Karpas-422 (cell line): ENCODE measurements at regions not wholly inside any gene's neighbourhood (a gene's known extent, or its start where the extent isn't known, plus 50 kb on each side); places are given as distances from the start of the nearest gene placed in this dataset.

Experiments
- DNase-seq: peaks from one replicate; pipeline ENCODE4 v3.0.0-alpha.2; 2015
- H2AFZ ChIP-seq: fragments of 200-600 bp; sonication (generic); 2 replicates; pipeline ENCODE4 v1.6.1; 2014; ENCODE audit warnings: antibody characterized with exemption, low read length, mixed read lengths
- H3K27ac ChIP-seq: fragments of 200-600 bp; sonication (generic); 2 replicates; pipeline ENCODE4 v1.5.1; 2014; ENCODE audit warnings: mild to moderate bottlenecking, low read length, moderate library complexity
- H3K27me3 ChIP-seq: fragments of 200-600 bp; sonication (generic); 2 replicates; pipeline ENCODE4 v1.6.1; 2014; ENCODE audit warnings: low read length, mixed read lengths
- H3K36me3 ChIP-seq: fragments of 200-600 bp; sonication (generic); 2 replicates; pipeline ENCODE4 v1.6.1; 2014; ENCODE audit warnings: low read length, mixed read lengths; ENCODE audit not compliant: insufficient read depth
- H3K4me1 ChIP-seq: fragments of 200-600 bp; sonication (generic); 2 replicates; pipeline ENCODE4 v1.6.1; 2014; ENCODE audit warnings: mild to moderate bottlenecking, low read length, mixed read lengths
- H3K4me2 ChIP-seq: fragments of 200-600 bp; sonication (generic); 2 replicates; pipeline ENCODE4 v1.6.1; 2014; ENCODE audit warnings: low read length, low read depth, mild to moderate bottlenecking; ENCODE audit not compliant: poor library complexity, severe bottlenecking
- H3K4me3 ChIP-seq: fragments of 200-600 bp; sonication (generic); 2 replicates; pipeline ENCODE4 v1.5.1; 2014; ENCODE audit warnings: mild to moderate bottlenecking, antibody characterized with exemption, low read length, mixed read lengths
- H3K79me2 ChIP-seq: fragments of 200-600 bp; sonication (generic); 2 replicates; pipeline ENCODE4 v1.6.1; 2014; ENCODE audit warnings: mild to moderate bottlenecking, low read length, mixed read lengths
- H3K9ac ChIP-seq: fragments of 200-600 bp; sonication (generic); 2 replicates; pipeline ENCODE4 v1.6.0; 2014; ENCODE audit warnings: low read length
- H3K9me2 ChIP-seq: fragments of 200-600 bp; sonication (generic), shearing (Covaris generic); replicated peaks from 2 replicates; pipeline ENCODE4 v1.6.0; 2014; ENCODE audit warnings: mild to moderate bottlenecking, low read length, moderate library complexity; ENCODE audit not compliant: insufficient read depth
- H3K9me3 ChIP-seq: fragments of 300-700, 200-600 bp; sonication (generic); 2 replicates; pipeline ENCODE4 v1.6.1; 2014; ENCODE audit warnings: low read length, mixed read lengths
- H4K20me1 ChIP-seq: fragments of 200-600 bp; sonication (generic); 2 replicates; pipeline ENCODE4 v1.6.1; 2014; ENCODE audit warnings: mild to moderate bottlenecking, antibody characterized with exemption, low read length, low read depth; ENCODE audit not compliant: insufficient read depth

DNA sequence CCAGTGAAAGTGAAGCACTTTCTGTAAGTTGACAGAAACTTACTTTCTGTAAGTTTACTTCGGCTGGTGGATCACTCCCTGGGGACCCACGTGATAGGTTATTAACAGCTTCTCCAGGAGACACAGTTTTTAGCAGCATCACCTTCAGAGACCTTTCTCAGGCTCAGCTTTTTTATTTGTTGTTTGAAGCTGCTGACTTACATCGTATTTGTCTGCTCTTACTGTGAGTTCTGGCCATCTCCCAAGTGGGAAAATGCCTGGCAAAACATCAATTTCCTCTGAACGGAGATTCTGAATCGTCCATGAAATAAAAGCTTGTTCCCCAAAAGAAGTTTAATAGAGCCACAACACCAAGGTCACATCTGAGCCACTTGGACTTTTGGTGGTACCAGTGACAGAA is 178.7 kb upstream of the PODXL start:
- Histone ChIP-seq H3K4me1 (no peaks in the 10 kb centered on the region), H4K20me1 (no peaks in the 10 kb centered on the region), H3K27ac (no peak overlapping the region), H3K9me3 (no peaks in the 10 kb centered on the region), H3K79me2 (no peaks in the 10 kb centered on the region), H3K4me3 (no peak overlapping the region), H3K27me3 (no peaks in the 10 kb centered on the region), H3K36me3 (no peaks in the 10 kb centered on the region), H2AFZ (no peak overlapping the region), H3K9me2 (no peaks in the 10 kb centered on the region), H3K4me2 (no peak overlapping the region), H3K9ac (no peak overlapping the region)
- no peak for DNase-seq

DNA sequence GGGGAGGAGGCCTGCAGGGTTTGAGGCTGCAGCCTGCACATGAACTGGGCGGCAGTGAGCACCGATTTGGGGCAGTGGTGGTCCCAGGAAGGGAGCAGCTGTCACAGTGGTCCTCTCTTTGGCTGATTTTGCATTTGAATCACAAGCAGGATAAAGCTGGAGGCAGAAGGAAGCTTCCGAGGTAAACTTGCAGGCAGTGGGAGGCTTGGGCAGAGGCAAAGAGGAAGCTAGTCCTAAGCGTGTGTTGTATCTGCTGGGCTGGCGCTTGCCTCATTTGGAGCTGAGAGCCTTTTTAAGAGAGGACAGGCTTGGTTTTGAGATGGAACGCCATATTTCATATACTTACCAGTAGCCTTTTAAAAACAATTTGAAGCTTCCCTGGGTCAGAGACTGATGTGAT is 177.2 kb upstream of the PODXL start:
- no peaks in the 10 kb centered on the region for H3K36me3 ChIP-seq
- no peaks in the 10 kb centered on the region for H4K20me1 ChIP-seq
- H3K27me3 ChIP-seq, result no peaks in the 10 kb centered on the region
- H3K9me3 ChIP-seq, result no peaks in the 10 kb centered on the region
- H3K4me3 ChIP-seq, result no peak overlapping the region
- H3K9ac ChIP-seq, result no peak overlapping the region
- DNase-seq, result no peak
- H3K79me2 ChIP-seq, result no peaks in the 10 kb centered on the region
- H3K27ac ChIP-seq, result no peak overlapping the region
- no peak overlapping the region for H3K4me2 ChIP-seq
- H3K4me1 ChIP-seq, result no peaks in the 10 kb centered on the region
- H3K9me2 ChIP-seq, result no peaks in the 10 kb centered on the region
- H2AFZ ChIP-seq, result no peak overlapping the region

DNA sequence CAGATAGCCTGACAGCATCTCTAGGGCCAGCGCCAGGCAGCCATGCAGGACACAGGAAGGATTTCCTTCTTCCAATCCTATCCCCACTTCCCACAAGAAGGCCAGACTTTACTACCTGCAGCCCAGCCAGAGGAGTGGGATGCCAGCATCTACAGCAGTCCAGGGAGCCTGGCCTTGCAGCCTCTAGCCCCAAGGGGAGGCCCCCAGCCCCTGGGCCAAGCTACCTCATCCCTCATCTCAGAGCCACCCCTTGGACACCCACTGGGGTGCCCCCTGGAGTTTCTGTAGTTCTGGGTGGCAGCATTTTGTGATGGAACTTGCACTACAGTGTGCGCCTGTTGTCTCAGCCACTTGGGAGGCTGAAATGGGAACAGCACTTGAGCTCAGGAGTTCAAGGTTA is 170.8 kb upstream of the PODXL start:
- Histone ChIP-seq H2AFZ (no peak overlapping the region), H4K20me1 (no peaks in the 10 kb centered on the region), H3K4me1 (no peaks in the 10 kb centered on the region), H3K9me2 (no peaks in the 10 kb centered on the region), H3K27ac (no peak overlapping the region), H3K9ac (no peak overlapping the region), H3K9me3 (no peaks in the 10 kb centered on the region), H3K36me3 (no peaks in the 10 kb centered on the region), H3K79me2 (no peaks in the 10 kb centered on the region), H3K4me3 (no peak overlapping the region), H3K27me3 (no peaks in the 10 kb centered on the region), H3K4me2 (no peak overlapping the region)
- no peak for DNase-seq

DNA sequence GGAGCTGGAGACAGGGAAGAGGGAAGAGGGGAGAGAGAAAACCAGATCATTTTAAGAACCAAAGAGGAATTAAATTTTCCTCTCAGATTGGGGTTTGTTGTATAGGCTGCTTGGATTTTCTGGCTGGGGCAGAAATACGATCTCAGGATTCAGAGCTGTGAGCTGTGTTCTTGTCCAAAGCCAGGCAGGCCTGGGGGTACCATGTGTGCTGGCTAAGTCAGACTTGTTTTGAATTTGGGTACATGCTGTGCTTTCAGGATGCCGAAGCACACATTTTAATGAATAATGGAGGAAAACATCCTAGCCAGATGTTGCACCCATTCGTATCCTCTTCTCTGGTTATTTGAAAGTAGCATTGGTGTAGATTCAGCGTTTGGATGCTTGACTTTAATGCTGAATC is 170.3 kb upstream of the PODXL start:
- H3K4me3 ChIP-seq, result no peak overlapping the region
- H3K9ac ChIP-seq, result no peak overlapping the region
- DNase-seq, result no peak
- H2AFZ ChIP-seq, result no peak overlapping the region
- H3K79me2 ChIP-seq, result no peaks in the 10 kb centered on the region
- no peak overlapping the region for H3K4me2 ChIP-seq
- no peak overlapping the region for H3K27ac ChIP-seq
- H3K9me3 ChIP-seq, result no peaks in the 10 kb centered on the region
- H3K36me3 ChIP-seq, result no peaks in the 10 kb centered on the region
- H4K20me1 ChIP-seq, result no peaks in the 10 kb centered on the region
- H3K4me1 ChIP-seq, result no peaks in the 10 kb centered on the region
- no peaks in the 10 kb centered on the region for H3K27me3 ChIP-seq
- H3K9me2 ChIP-seq, result no peaks in the 10 kb centered on the region

DNA sequence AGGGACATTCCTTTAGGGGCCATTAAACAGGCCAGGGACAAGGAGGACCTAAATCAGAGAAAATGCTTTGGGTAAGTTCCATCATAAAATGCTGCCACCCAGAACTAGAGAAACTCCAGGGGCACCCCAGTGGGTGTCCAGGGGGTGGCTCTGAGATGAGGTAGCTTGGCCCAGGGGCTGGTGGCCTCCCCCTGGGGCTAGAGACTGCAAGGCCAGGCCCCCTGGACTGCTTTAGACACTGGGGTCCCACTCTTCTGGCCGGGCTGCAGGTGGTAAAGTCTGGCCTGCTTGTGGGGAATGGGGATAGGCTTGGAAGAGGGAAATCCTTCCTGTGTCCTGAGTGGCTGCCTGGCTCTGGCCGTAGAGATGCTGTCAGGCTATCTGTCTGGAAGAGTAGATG is 169.6 kb upstream of the PODXL start:
- no peaks in the 10 kb centered on the region for H3K9me2 ChIP-seq
- H3K27ac ChIP-seq, result no peak overlapping the region
- no peak overlapping the region for H3K9ac ChIP-seq
- no peaks in the 10 kb centered on the region for H3K9me3 ChIP-seq
- H3K4me2 ChIP-seq, result no peak overlapping the region
- H3K36me3 ChIP-seq, result no peaks in the 10 kb centered on the region
- no peak overlapping the region for H2AFZ ChIP-seq
- no peaks in the 10 kb centered on the region for H3K4me1 ChIP-seq
- H3K79me2 ChIP-seq, result no peaks in the 10 kb centered on the region
- no peaks in the 10 kb centered on the region for H4K20me1 ChIP-seq
- no peak for DNase-seq
- H3K4me3 ChIP-seq, result no peak overlapping the region
- H3K27me3 ChIP-seq, result no peaks in the 10 kb centered on the region

DNA sequence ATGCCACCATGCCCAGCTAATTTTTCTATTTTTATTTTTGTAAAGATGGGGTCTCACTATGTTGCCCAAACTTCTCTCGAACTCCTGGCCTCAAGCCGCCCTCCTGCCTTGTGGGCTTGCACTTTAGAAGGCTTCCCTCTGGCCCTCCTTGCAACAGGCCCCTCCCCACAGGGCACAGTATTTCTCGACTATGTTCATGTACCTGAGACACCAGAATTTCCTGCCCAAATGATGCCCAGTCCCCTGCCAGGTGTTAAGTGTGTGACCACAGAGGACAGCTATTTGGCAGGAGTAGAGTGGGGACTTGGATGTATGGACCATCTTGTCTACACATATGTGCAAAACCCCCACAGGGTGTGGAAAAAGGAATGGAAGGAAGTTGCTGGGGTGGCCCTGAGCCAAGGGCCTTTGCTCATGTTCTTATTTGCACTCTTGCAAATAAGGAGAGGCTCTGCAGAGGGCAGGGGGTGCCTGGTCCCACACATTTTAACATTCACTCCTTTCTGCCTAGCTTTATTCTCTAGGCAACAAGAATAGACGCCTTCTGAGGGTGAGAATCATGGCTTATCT is 168.4 kb upstream of the PODXL start:
- no peaks in the 10 kb centered on the region for H3K79me2 ChIP-seq
- H3K9ac ChIP-seq, result no peak overlapping the region
- no peak for DNase-seq
- no peaks in the 10 kb centered on the region for H3K9me2 ChIP-seq
- H3K4me1 ChIP-seq, result no peaks in the 10 kb centered on the region
- H3K4me3 ChIP-seq, result no peak overlapping the region
- no peaks in the 10 kb centered on the region for H3K27me3 ChIP-seq
- no peak overlapping the region for H2AFZ ChIP-seq
- no peak overlapping the region for H3K4me2 ChIP-seq
- H3K27ac ChIP-seq, result no peak overlapping the region
- no peaks in the 10 kb centered on the region for H4K20me1 ChIP-seq
- H3K36me3 ChIP-seq, result no peaks in the 10 kb centered on the region
- no peaks in the 10 kb centered on the region for H3K9me3 ChIP-seq

DNA sequence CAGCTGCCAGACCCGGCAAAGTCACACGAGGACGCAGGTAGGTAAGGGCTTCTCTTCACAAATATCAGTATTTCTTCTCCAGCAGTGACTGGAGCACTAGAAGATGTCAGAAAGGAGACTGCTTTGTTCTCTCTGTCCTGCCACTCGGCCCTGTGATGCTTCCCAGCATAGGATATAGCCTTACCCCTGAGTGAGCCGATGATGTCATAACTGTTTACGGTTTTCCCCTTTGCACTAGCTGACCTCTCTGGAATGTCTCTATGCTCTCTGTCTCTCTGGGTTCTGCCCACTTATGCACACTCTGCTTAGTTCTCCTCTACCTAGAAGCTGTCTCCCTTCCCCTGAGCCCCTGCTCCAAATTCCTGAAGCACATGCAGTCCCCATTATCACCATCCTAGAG is 167.5 kb upstream of the PODXL start:
- no peaks in the 10 kb centered on the region for H4K20me1 ChIP-seq
- H3K4me1 ChIP-seq, result no peaks in the 10 kb centered on the region
- no peaks in the 10 kb centered on the region for H3K79me2 ChIP-seq
- no peaks in the 10 kb centered on the region for H3K9me2 ChIP-seq
- H3K9me3 ChIP-seq, result no peaks in the 10 kb centered on the region
- H3K36me3 ChIP-seq, result no peaks in the 10 kb centered on the region
- no peak for DNase-seq
- H3K27ac ChIP-seq, result no peak overlapping the region
- H2AFZ ChIP-seq, result no peak overlapping the region
- H3K9ac ChIP-seq, result no peak overlapping the region
- H3K4me2 ChIP-seq, result no peak overlapping the region
- no peak overlapping the region for H3K4me3 ChIP-seq
- H3K27me3 ChIP-seq, result no peaks in the 10 kb centered on the region

DNA sequence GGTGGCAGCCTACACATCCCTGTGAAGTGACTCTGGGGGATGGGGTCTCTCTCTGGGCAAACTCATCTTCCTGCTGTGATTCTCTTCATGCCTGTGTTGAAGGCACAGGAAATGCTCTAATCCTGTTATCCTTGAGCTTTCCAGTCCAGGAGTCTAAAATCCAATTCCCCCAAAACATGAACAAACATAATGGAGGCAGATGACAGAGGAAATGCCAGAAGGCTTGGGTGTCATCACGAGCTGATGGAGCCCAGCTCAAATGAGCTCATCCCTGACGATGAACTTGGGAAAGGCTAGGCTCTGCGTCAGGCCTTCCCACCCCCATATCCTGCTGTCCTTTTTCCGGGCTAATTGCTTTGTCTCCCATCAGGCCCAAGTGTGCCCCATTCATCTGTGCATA is 165.9 kb upstream of the PODXL start:
- no peaks in the 10 kb centered on the region for H4K20me1 ChIP-seq
- no peaks in the 10 kb centered on the region for H3K9me3 ChIP-seq
- no peaks in the 10 kb centered on the region for H3K27me3 ChIP-seq
- H3K4me1 ChIP-seq, result no peaks in the 10 kb centered on the region
- no peak overlapping the region for H3K27ac ChIP-seq
- H3K4me3 ChIP-seq, result no peak overlapping the region
- no peak overlapping the region for H2AFZ ChIP-seq
- H3K9me2 ChIP-seq, result no peaks in the 10 kb centered on the region
- no peak for DNase-seq
- H3K4me2 ChIP-seq, result no peak overlapping the region
- H3K9ac ChIP-seq, result no peak overlapping the region
- H3K36me3 ChIP-seq, result no peaks in the 10 kb centered on the region
- H3K79me2 ChIP-seq, result no peaks in the 10 kb centered on the region

DNA sequence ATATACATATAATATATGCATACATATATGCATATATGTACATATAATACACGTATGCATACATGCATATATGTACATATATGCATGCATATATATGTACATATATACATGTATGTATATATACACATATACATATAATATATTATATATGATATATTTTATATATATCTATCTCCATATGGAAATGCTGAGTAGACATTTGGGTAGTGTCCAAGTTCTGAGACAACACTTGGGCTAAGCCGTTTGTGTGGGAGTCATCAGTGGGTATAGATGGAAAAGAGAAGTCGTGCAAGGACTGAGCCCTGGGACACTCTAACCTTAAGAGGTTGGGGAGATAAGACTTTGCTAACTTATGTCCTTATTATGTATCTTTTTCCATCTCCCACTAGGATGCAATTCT is 165.2 kb upstream of the PODXL start:
- Histone ChIP-seq H3K9me3 (no peaks in the 10 kb centered on the region), H3K9me2 (no peaks in the 10 kb centered on the region), H3K27me3 (no peaks in the 10 kb centered on the region)

More for the DNA sequence above, 165.2 kb upstream of the PODXL start:
- Histone ChIP-seq H3K27ac (no peak overlapping the region), H3K36me3 (no peaks in the 10 kb centered on the region), H3K4me3 (no peak overlapping the region), H3K4me2 (no peak overlapping the region), H3K9ac (no peak overlapping the region), H3K79me2 (no peaks in the 10 kb centered on the region), H3K4me1 (no peaks in the 10 kb centered on the region), H4K20me1 (no peaks in the 10 kb centered on the region), H2AFZ (no peak overlapping the region)
- DNase-seq, result no peak
